ENCODE measurements at regions not wholly inside any gene's neighbourhood (a gene's known extent, or its start where the extent isn't known, plus 50 kb on each side); places are given as distances from the start of the nearest gene placed in this dataset.

- H3K27ac ChIP-seq: no peak overlapping the region
- 49 to 60% (median 57%) methylated on average over 7 of the region's 7 CpGs for WGBS, 4 donors
- no peaks in the 10 kb centered on the region for H3K9me3 ChIP-seq (replicated peaks in 1 of 3)
- TF ChIP-seq, protein P1, sequence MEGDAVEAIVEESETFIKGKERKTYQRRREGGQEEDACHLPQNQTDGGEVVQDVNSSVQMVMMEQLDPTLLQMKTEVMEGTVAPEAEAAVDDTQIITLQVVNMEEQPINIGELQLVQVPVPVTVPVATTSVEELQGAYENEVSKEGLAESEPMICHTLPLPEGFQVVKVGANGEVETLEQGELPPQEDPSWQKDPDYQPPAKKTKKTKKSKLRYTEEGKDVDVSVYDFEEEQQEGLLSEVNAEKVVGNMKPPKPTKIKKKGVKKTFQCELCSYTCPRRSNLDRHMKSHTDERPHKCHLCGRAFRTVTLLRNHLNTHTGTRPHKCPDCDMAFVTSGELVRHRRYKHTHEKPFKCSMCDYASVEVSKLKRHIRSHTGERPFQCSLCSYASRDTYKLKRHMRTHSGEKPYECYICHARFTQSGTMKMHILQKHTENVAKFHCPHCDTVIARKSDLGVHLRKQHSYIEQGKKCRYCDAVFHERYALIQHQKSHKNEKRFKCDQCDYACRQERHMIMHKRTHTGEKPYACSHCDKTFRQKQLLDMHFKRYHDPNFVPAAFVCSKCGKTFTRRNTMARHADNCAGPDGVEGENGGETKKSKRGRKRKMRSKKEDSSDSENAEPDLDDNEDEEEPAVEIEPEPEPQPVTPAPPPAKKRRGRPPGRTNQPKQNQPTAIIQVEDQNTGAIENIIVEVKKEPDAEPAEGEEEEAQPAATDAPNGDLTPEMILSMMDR (IDR thresholded peaks at IDR 0.05): no peak
- TF ChIP-seq POLR2A (IDR thresholded peaks at IDR 0.05): no peak
- no peak overlapping the region for H3K4me3 ChIP-seq
- intact Hi-C loops (cut with DNase I): no loop called here
- no peaks in the 10 kb centered on the region for H3K4me1 ChIP-seq (replicated peaks in 1 of 2)
- H3K36me3 ChIP-seq (replicated peaks in 1 of 2): no peaks in the 10 kb centered on the region
- no peak for DNase-seq
- H3K27me3 ChIP-seq: no peaks in the 10 kb centered on the region
These were observed 112.3 kb downstream of the POSTN start for GRCh38 chr13:37486171-37486681.

DNA sequence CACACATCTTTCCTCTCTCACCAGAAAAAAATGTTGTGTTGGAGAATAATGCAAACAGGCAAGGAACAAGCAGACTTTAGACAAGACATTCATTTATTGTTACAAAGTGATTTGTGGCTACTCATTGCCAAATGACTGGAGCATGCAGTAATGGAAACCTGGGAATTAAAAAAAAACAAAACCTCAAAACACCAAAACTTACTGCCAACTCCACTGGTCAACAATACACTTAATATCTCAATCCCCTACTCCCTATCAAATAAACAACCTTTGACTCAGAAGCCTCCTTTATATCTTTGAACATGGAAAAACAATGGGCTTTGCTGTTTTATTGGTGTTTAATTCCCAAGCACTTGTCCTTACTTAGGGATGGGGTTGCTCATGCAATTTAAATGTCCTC lies 112.8 kb downstream of the POSTN start:
- DNase-seq: no peak
- Histone ChIP-seq H3K4me3 (no peak overlapping the region), H3K4me1 (replicated peaks in 1 of 2) (no peaks in the 10 kb centered on the region), H3K9me3 (replicated peaks in 1 of 3) (no peaks in the 10 kb centered on the region), H3K27me3 (no peaks in the 10 kb centered on the region), H3K27ac (no peak overlapping the region), H3K36me3 (replicated peaks in 1 of 2) (no peaks in the 10 kb centered on the region)
- intact Hi-C loops (cut with DNase I): no loop called here
- no peak for TF ChIP-seq POLR2A (IDR thresholded peaks at IDR 0.05)
- TF ChIP-seq, protein P1 (IDR thresholded peaks at IDR 0.05): no peak

- no peaks in the 10 kb centered on the region for H3K27me3 ChIP-seq
- no peaks in the 10 kb centered on the region for H3K36me3 ChIP-seq (replicated peaks in 1 of 2)
- no peak overlapping the region for H3K27ac ChIP-seq
- TF ChIP-seq, protein P1 (IDR thresholded peaks at IDR 0.05): no peak
- no peak for TF ChIP-seq POLR2A (IDR thresholded peaks at IDR 0.05)
- WGBS, 4 donors: 66 to 83% (median 77%) methylated on average over 2 of the region's 2 CpGs
- DNase-seq: no peak
- no peaks in the 10 kb centered on the region for H3K9me3 ChIP-seq (replicated peaks in 1 of 3)
- H3K4me1 ChIP-seq (replicated peaks in 1 of 2): no peaks in the 10 kb centered on the region
- H3K4me3 ChIP-seq: no peak overlapping the region
- intact Hi-C loops (cut with DNase I): no loop called here
These were observed 114.5 kb downstream of the POSTN start for GRCh38 chr13:37484056-37484455.

- 84 to 96% (median 91%) methylated on average over 2 of the region's 2 CpGs for WGBS, 4 donors
- Histone ChIP-seq H3K9me3 (replicated peaks in 1 of 3) (no peaks in the 10 kb centered on the region), H3K27me3 (no peaks in the 10 kb centered on the region), H3K27ac (no peak overlapping the region), H3K4me1 (replicated peaks in 1 of 2) (no peaks in the 10 kb centered on the region), H3K4me3 (no peak overlapping the region), H3K36me3 (replicated peaks in 1 of 2) (no peaks in the 10 kb centered on the region)
- intact Hi-C loops (cut with DNase I): no loop called here
- TF ChIP-seq POLR2A (IDR thresholded peaks at IDR 0.05): no peak
- TF ChIP-seq, protein P1 (IDR thresholded peaks at IDR 0.05): no peak
- DNase-seq: no peak
These were observed 116.2 kb downstream of the POSTN start for GRCh38 chr13:37482331-37482730.
